MM.1S (cell line): ENCODE measurements at regions not wholly inside any gene's neighbourhood (a gene's known extent, or its start where the extent isn't known, plus 50 kb on each side); places are given as distances from the start of the nearest gene placed in this dataset.

Source experiments
- EZH2 ChIP-seq: fragments of 300-600 bp; sonication (generic); optimal IDR thresholded peaks from 2 replicates; pipeline ENCODE3; 2017; ENCODE audit warnings: low read depth, mild to moderate bottlenecking, antibody characterized with exemption, low read length, mixed read lengths
- EZH2phosphoT487 ChIP-seq: fragments of 300-600 bp; sonication (generic); IDR thresholded peaks from 2 replicates; pipeline ENCODE4 v1.6.1; 2018; ENCODE audit warnings: antibody characterized with exemption, low read length
- TF ChIP-seq, protein P1 (sequence below): fragments of 300-600 bp; sonication (generic); IDR thresholded peaks from 2 replicates; pipeline ENCODE4 v1.5.1; 2016; ENCODE audit warnings: antibody characterized with exemption, low read length, mixed read lengths

DNA sequence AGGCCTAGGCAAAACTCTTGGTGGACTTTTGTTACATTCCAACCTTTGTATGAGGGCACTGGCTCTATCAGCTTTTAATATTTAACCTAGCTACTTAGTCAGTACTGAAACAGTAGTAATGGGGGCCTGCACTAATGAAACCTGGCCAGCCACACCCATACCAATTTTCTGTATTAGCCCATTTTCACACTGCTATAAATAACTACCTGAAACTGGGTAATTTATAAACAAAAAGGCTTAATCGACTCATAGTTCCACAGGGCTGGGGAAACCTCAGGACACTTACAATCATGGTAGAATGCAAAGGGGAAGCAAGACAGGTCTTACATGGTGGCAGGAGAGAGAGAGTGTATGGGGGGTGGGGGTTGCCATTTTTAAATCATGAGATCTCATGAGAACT is 245.7 kb upstream of the RGS18 start:
- TF ChIP-seq, protein P1, sequence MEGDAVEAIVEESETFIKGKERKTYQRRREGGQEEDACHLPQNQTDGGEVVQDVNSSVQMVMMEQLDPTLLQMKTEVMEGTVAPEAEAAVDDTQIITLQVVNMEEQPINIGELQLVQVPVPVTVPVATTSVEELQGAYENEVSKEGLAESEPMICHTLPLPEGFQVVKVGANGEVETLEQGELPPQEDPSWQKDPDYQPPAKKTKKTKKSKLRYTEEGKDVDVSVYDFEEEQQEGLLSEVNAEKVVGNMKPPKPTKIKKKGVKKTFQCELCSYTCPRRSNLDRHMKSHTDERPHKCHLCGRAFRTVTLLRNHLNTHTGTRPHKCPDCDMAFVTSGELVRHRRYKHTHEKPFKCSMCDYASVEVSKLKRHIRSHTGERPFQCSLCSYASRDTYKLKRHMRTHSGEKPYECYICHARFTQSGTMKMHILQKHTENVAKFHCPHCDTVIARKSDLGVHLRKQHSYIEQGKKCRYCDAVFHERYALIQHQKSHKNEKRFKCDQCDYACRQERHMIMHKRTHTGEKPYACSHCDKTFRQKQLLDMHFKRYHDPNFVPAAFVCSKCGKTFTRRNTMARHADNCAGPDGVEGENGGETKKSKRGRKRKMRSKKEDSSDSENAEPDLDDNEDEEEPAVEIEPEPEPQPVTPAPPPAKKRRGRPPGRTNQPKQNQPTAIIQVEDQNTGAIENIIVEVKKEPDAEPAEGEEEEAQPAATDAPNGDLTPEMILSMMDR = no peak
- TF ChIP-seq EZH2 (no peak), EZH2phosphoT487 (no peak)
